WERI-Rb-1 (cell line): ENCODE measurements at regions not wholly inside any gene's neighbourhood (a gene's known extent, or its start where the extent isn't known, plus 50 kb on each side); places are given as distances from the start of the nearest gene placed in this dataset.

Experiments
- DNase-seq: peaks from one replicate; pipeline ENCODE4 v3.0.0-alpha.2; 2020
- H3K27ac ChIP-seq: fragments of 250-450 bp; sonication (Bioruptor Pico); 2 replicates; pipeline ENCODE4 v1.5.1; 2020; ENCODE audit warnings: mild to moderate bottlenecking, moderate library complexity
- H3K27me3 ChIP-seq: fragments of 250-450 bp; sonication (Bioruptor Pico); 2 replicates; pipeline ENCODE4 v1.5.1; 2021; ENCODE audit warnings: mild to moderate bottlenecking, low read depth, moderate library complexity; ENCODE audit not compliant: insufficient read depth, severe bottlenecking
- H3K36me3 ChIP-seq: fragments of 250-450 bp; sonication (Bioruptor Pico); 2 replicates; pipeline ENCODE4 v1.5.1; 2020; ENCODE audit warnings: mild to moderate bottlenecking, moderate library complexity
- H3K4me3 ChIP-seq: 2 replicates; pipeline ENCODE4 v1.5.1; 2011; ENCODE audit warnings: low read depth, mild to moderate bottlenecking, control low read depth, low read length
- H3K9me3 ChIP-seq: fragments of 250-450 bp; sonication (Bioruptor Pico); 2 replicates; pipeline ENCODE4 v1.5.1; 2021; ENCODE audit warnings: mild to moderate bottlenecking, moderate library complexity; ENCODE audit not compliant: severe bottlenecking
- CTCF ChIP-seq: IDR thresholded peaks from 2 replicates; pipeline ENCODE4 v1.5.1; 2011; ENCODE audit warnings: low read depth, mild to moderate bottlenecking, control low read depth, inconsistent platforms, low read length

- no peaks in the 10 kb centered on the region for H3K36me3 ChIP-seq
- TF ChIP-seq CTCF, result no peak
- H3K4me3 ChIP-seq, result no peak overlapping the region
- H3K27ac ChIP-seq, result no peak overlapping the region
- peaks cover 26% of the 10 kb centered on the region for H3K9me3 ChIP-seq
- no peaks in the 10 kb centered on the region for H3K27me3 ChIP-seq
- no peak for DNase-seq
Observed at GRCh38 chr13:95456815-95457214, 95.7 kb upstream of the CLDN10 start.

GRCh38 chr13:95457294-95457693, 95.2 kb upstream of the CLDN10 start:
- Histone ChIP-seq H3K4me3 (no peak overlapping the region), H3K36me3 (no peaks in the 10 kb centered on the region), H3K27ac (no peak overlapping the region), H3K27me3 (no peaks in the 10 kb centered on the region), H3K9me3 (peaks cover 26% of the 10 kb centered on the region)
- TF ChIP-seq CTCF, result no peak
- DNase-seq, result no peak

- TF ChIP-seq CTCF, result no peak
- no peak overlapping the region for H3K27ac ChIP-seq
Observed at GRCh38 chr13:95462801-95463200, 89.7 kb upstream of the CLDN10 start.

GRCh38 chr13:95463531-95463930, 89.0 kb upstream of the CLDN10 start:
- no peak for DNase-seq
- H3K9me3 ChIP-seq, result peaks cover 21% of the 10 kb centered on the region
- TF ChIP-seq CTCF, result no peak
- no peaks in the 10 kb centered on the region for H3K27me3 ChIP-seq
- H3K36me3 ChIP-seq, result no peaks in the 10 kb centered on the region
- H3K27ac ChIP-seq, result no peak overlapping the region
- H3K4me3 ChIP-seq, result no peak overlapping the region

More at GRCh38 chr13:95462801-95463200, 89.7 kb upstream of the CLDN10 start:
- no peak for DNase-seq
- Histone ChIP-seq H3K36me3 (no peaks in the 10 kb centered on the region), H3K4me3 (no peak overlapping the region), H3K27me3 (no peaks in the 10 kb centered on the region), H3K9me3 (peaks cover 26% of the 10 kb centered on the region)

- Histone ChIP-seq H3K36me3 (no peaks in the 10 kb centered on the region), H3K27ac (no peak overlapping the region), H3K9me3 (no peaks in the 10 kb centered on the region), H3K27me3 (no peaks in the 10 kb centered on the region), H3K4me3 (no peak overlapping the region)
- DNase-seq, result peak; percentile 8
- TF ChIP-seq CTCF, result no peak
Observed at GRCh38 chr13:95470574-95471366, 81.8 kb upstream of the CLDN10 start.

GRCh38 chr13:95471960-95472359, 80.6 kb upstream of the CLDN10 start:
- no peaks in the 10 kb centered on the region for H3K9me3 ChIP-seq

More at GRCh38 chr13:95471960-95472359, 80.6 kb upstream of the CLDN10 start:
- DNase-seq, result no peak
- H3K27me3 ChIP-seq, result no peaks in the 10 kb centered on the region
- H3K27ac ChIP-seq, result no peak overlapping the region
- no peak overlapping the region for H3K4me3 ChIP-seq
- TF ChIP-seq CTCF, result no peak
- no peaks in the 10 kb centered on the region for H3K36me3 ChIP-seq
